ENCODE measurements at regions not wholly inside any gene's neighbourhood (a gene's known extent, or its start where the extent isn't known, plus 50 kb on each side); places are given as distances from the start of the nearest gene placed in this dataset.

DNA sequence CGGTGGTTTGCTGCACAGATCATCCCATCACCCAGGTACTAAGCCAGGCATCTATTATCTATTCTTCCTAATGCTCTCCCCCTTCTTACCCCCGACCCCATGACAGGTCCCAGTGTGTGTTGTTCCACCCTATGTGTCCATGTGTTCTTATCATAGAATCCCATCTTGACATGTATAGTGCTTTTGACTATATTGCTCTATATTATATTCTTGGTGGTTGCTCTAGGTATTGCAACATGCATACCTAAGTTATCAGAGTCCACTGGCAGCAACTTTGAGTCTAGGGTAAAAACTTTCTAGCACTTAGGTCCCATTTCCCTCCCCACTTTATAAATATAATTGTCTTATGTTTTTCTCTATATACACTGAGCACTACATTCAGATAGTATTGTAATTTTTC, 170.3 kb downstream of the TBX22 start:
- no peaks in the 10 kb centered on the region for H3K79me2 ChIP-seq (replicated peaks; ENCODE audit: insufficient read depth, low read length)
- no peaks in the 10 kb centered on the region for H3K36me3 ChIP-seq (ENCODE audit: insufficient read depth, low read length)
- no peaks in the 10 kb centered on the region for H3K9me2 ChIP-seq (ENCODE audit: insufficient read depth, low read length)
- H3K27ac ChIP-seq (ENCODE audit: low read length): no peak overlapping the region
- no peaks in the 10 kb centered on the region for H4K20me1 ChIP-seq (ENCODE audit: insufficient read depth)
- TF ChIP-seq SMC3 (conservative IDR thresholded peaks at IDR 0.05; ENCODE audit: poor library complexity) (no peak), MXI1 (conservative IDR thresholded peaks at IDR 0.05; ENCODE audit: poor library complexity, severe bottlenecking) (no peak), POLR2AphosphoS5 (IDR thresholded peaks at IDR 0.05) (no peak), REST (IDR thresholded peaks at IDR 0.05; ENCODE audit: borderline replicate concordance) (no peak), EZH2 (IDR thresholded peaks at IDR 0.05; ENCODE audit: borderline replicate concordance, insufficient read depth, low read length, poor library complexity, severe bottlenecking) (no peak), RAD21 (conservative IDR thresholded peaks at IDR 0.05) (no peak), EP300 (conservative IDR thresholded peaks at IDR 0.05; ENCODE audit: poor library complexity, severe bottlenecking) (no peak), TAF1 (IDR thresholded peaks at IDR 0.05; ENCODE audit: low read depth) (no peak)
- TF ChIP-seq, protein P1, sequence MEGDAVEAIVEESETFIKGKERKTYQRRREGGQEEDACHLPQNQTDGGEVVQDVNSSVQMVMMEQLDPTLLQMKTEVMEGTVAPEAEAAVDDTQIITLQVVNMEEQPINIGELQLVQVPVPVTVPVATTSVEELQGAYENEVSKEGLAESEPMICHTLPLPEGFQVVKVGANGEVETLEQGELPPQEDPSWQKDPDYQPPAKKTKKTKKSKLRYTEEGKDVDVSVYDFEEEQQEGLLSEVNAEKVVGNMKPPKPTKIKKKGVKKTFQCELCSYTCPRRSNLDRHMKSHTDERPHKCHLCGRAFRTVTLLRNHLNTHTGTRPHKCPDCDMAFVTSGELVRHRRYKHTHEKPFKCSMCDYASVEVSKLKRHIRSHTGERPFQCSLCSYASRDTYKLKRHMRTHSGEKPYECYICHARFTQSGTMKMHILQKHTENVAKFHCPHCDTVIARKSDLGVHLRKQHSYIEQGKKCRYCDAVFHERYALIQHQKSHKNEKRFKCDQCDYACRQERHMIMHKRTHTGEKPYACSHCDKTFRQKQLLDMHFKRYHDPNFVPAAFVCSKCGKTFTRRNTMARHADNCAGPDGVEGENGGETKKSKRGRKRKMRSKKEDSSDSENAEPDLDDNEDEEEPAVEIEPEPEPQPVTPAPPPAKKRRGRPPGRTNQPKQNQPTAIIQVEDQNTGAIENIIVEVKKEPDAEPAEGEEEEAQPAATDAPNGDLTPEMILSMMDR (IDR thresholded peaks at IDR 0.05; ENCODE audit: poor library complexity, severe bottlenecking): no peak
- H3K4me3 ChIP-seq (ENCODE audit: low read length): no peak overlapping the region
- no peak overlapping the region for H3K4me2 ChIP-seq (ENCODE audit: low read length)
- no peak overlapping the region for H3K9ac ChIP-seq (ENCODE audit: low read length)
- H3K9me3 ChIP-seq (ENCODE audit: low read length): no peaks in the 10 kb centered on the region
- no peaks in the 10 kb centered on the region for H3F3A ChIP-seq (ENCODE audit: insufficient read depth, low read length, poor library complexity, severe bottlenecking)
- no peak overlapping the region for H2AFZ ChIP-seq (ENCODE audit: low read depth, low read length)
- no peaks in the 10 kb centered on the region for H3K27me3 ChIP-seq (ENCODE audit: insufficient read depth, low read depth, low read length)

- Histone ChIP-seq H3F3A (ENCODE audit: insufficient read depth, low read length, poor library complexity, severe bottlenecking) (no peaks in the 10 kb centered on the region), H3K36me3 (ENCODE audit: insufficient read depth, low read length) (no peaks in the 10 kb centered on the region), H4K20me1 (ENCODE audit: insufficient read depth) (no peaks in the 10 kb centered on the region), H3K4me2 (ENCODE audit: low read length) (no peak overlapping the region), H3K9ac (ENCODE audit: low read length) (no peak overlapping the region), H3K79me2 (replicated peaks; ENCODE audit: insufficient read depth, low read length) (no peaks in the 10 kb centered on the region), H3K9me3 (ENCODE audit: low read length) (no peaks in the 10 kb centered on the region), H3K4me3 (ENCODE audit: low read length) (no peak overlapping the region), H3K9me2 (ENCODE audit: insufficient read depth, low read length) (no peaks in the 10 kb centered on the region), H3K27me3 (ENCODE audit: insufficient read depth, low read depth, low read length) (no peaks in the 10 kb centered on the region), H3K27ac (ENCODE audit: low read length) (no peak overlapping the region), H2AFZ (ENCODE audit: low read depth, low read length) (no peak overlapping the region)
- TF ChIP-seq, protein P1 (IDR thresholded peaks at IDR 0.05; ENCODE audit: poor library complexity, severe bottlenecking): no peak
- TF ChIP-seq EP300 (conservative IDR thresholded peaks at IDR 0.05; ENCODE audit: poor library complexity, severe bottlenecking): no peak
Observed at GRCh38 chrX:80206647-80207046, 192.1 kb downstream of the TBX22 start.
